ENCODE measurements at regions not wholly inside any gene's neighbourhood (a gene's known extent, or its start where the extent isn't known, plus 50 kb on each side); places are given as distances from the start of the nearest gene placed in this dataset.
A peak's percentile ranks its signal among the peaks of the same experiment; 100 is the strongest.

DNA sequence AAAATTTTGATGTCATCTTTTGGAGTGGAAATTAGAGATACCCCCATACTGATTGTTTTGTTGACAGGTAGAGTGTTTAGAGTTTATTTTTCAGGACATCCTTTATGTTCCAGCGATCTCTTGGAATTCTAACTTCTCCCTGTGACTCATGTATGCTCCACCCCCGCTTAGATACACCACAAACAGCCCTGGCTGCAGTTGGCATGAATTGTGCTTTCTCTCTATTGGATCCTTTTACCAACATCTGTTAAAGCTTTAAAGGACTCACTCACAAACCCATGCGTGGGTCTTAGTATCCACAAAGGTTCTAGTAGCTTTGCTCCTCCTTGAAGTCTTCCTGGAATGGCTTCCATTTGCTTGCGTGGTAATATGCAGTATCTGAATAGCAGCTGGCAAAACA is 409.5 kb upstream of the POU3F3 start:
- DNase-seq: no peak
- no peaks in the 10 kb centered on the region for H3K36me3 ChIP-seq
- intact Hi-C loops (cut with DNase I; ENCODE audit: low total_unique reads): no loop called here
- H3K27me3 ChIP-seq (replicated peaks in 1 of 7): no peaks in the 10 kb centered on the region
- WGBS, 5 donors: 83 to 88% (median 86%) methylated on average over 4 of the region's 4 CpGs
- TF ChIP-seq POLR2A (IDR thresholded peaks at IDR 0.05): no peak
- no peak for TF ChIP-seq POLR2AphosphoS5 (IDR thresholded peaks at IDR 0.05)
- TF ChIP-seq, protein P1, sequence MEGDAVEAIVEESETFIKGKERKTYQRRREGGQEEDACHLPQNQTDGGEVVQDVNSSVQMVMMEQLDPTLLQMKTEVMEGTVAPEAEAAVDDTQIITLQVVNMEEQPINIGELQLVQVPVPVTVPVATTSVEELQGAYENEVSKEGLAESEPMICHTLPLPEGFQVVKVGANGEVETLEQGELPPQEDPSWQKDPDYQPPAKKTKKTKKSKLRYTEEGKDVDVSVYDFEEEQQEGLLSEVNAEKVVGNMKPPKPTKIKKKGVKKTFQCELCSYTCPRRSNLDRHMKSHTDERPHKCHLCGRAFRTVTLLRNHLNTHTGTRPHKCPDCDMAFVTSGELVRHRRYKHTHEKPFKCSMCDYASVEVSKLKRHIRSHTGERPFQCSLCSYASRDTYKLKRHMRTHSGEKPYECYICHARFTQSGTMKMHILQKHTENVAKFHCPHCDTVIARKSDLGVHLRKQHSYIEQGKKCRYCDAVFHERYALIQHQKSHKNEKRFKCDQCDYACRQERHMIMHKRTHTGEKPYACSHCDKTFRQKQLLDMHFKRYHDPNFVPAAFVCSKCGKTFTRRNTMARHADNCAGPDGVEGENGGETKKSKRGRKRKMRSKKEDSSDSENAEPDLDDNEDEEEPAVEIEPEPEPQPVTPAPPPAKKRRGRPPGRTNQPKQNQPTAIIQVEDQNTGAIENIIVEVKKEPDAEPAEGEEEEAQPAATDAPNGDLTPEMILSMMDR (IDR thresholded peaks at IDR 0.05 in 8 of 11, conservative IDR thresholded peaks at IDR 0.05 in 3 of 11): no peak
- H3K4me1 ChIP-seq: no peaks in the 10 kb centered on the region
- H3K4me3 ChIP-seq: no peak overlapping the region
- H3K9me3 ChIP-seq: no peaks in the 10 kb centered on the region
- H3K27ac ChIP-seq: no peak overlapping the region

DNA sequence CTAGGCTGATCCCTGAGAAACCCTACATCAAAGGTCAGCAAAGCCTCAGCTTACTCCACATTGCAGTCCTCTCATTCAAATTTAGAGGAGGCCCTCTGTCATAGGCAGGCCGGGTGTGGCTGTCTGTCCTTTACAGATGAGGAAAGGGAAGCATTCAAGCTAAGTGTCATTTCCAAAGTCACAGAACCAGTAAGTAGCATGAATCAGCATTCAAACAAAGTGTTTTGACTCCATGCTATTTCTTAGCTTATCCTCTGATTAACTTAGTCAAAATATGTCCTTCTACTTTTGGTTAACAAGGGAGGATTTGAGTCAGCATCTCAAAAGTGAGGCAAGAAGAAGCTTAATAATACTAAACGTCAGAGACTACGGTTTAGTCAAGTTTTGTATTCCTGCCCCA is 409.0 kb upstream of the POU3F3 start:
- Histone ChIP-seq H3K36me3 (no peaks in the 10 kb centered on the region), H3K9me3 (no peaks in the 10 kb centered on the region), H3K4me3 (no peak overlapping the region), H3K4me1 (no peaks in the 10 kb centered on the region), H3K27ac (no peak overlapping the region), H3K27me3 (replicated peaks in 1 of 7) (no peaks in the 10 kb centered on the region)
- TF ChIP-seq, protein P1 (IDR thresholded peaks at IDR 0.05 in 8 of 11, conservative IDR thresholded peaks at IDR 0.05 in 3 of 11): no peak
- no peak for TF ChIP-seq POLR2A (IDR thresholded peaks at IDR 0.05)
- TF ChIP-seq POLR2AphosphoS5 (IDR thresholded peaks at IDR 0.05): no peak
- intact Hi-C loops (cut with DNase I; ENCODE audit: low total_unique reads): no loop called here
- WGBS, 5 donors: 58 to 82% (median 68%) methylated on average over 3 of the region's 3 CpGs
- DNase-seq: no peak

DNA sequence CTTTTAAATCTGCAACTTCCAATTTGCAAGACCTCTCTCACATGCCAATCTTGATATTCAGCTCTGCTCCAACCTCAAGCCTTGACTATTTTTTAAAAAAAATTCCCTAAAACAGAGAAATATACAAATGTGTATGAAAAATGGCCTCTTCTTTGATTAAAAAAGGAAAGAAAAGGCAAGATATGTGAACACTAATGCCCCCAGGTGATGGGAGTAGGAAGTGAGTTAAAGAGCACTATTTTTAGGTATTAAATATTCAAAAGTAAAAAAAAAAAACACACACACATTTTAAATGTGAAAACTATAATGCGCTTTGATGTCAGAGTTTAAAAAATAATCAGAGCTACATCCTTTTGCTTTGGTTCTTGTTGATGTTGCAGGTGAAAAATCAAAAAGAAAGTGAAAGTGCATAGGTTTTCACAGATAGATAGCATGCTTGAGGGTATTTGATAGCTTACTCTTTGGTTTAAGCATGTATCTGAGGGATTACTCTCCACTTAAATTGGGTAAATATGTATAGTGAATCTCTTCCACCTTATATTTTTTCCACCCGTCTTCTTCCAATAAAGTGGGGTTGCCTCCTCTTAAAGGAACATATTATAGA is 406.0 kb upstream of the POU3F3 start:
- no peak overlapping the region for H3K27ac ChIP-seq
- 68 to 89% (median 81%) methylated on average over 2 of the region's 2 CpGs for WGBS, 5 donors
- TF ChIP-seq, protein P1 (IDR thresholded peaks at IDR 0.05 in 8 of 11, conservative IDR thresholded peaks at IDR 0.05 in 3 of 11): no peak
- TF ChIP-seq POLR2A (IDR thresholded peaks at IDR 0.05): no peak

DNA sequence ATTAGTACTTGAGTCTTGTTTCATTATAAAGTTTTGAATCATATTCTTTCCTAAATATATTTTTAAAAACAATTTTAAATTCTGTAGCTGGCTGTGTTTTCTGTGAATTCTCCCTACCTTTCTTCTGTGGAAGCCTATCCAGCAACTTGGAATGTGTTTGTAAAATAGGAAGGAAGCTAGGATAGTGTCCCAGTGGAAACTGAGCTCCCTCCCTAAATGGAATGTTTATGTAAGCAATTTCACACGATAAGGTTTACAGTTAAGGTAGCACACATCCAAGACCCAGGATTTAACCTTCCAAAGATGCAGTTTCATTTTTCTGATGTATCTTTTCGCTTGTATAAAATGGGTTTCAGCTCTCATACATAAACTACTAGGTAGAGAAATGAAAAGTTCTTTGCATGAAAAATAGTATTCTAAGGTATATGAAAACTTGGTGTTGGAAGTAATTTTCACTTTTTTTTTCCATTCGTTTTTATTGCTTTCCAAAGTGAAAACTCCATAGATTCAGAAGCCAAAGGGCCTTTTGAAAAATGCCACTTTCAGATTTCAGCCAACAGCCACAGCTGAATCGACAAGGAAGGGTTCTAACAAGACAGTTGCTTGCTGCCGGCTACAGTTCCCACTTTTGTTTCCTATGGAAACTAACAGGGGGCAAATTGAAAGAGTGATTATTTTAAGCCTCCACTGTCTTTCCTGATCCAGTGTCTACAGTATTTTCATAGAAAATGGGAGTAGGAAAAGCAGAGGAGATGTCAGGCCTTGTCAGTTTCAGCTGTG is 405.1 kb upstream of the POU3F3 start:
- no peaks in the 10 kb centered on the region for H3K27me3 ChIP-seq (replicated peaks in 1 of 7)
- no peak for TF ChIP-seq POLR2AphosphoS5 (IDR thresholded peaks at IDR 0.05)
- TF ChIP-seq POLR2A (IDR thresholded peaks at IDR 0.05): no peak
- TF ChIP-seq, protein P1 (IDR thresholded peaks at IDR 0.05 in 8 of 11, conservative IDR thresholded peaks at IDR 0.05 in 3 of 11): no peak
- no peak for DNase-seq
- H3K36me3 ChIP-seq: no peaks in the 10 kb centered on the region
- H3K4me1 ChIP-seq: no peaks in the 10 kb centered on the region
- intact Hi-C loops (cut with DNase I; ENCODE audit: low total_unique reads): no loop called here
- H3K27ac ChIP-seq: no peak overlapping the region
- H3K9me3 ChIP-seq: peaks cover 0 to 4% (median 0%) of the 10 kb centered on the region in 8 donors
- no peak overlapping the region for H3K4me3 ChIP-seq
- 40 to 50% (median 42%) methylated on average over 5 of the region's 5 CpGs for WGBS, 5 donors

More for the DNA sequence above, 406.0 kb upstream of the POU3F3 start:
- Histone ChIP-seq H3K9me3 (no peaks in the 10 kb centered on the region), H3K4me3 (peak overlapping the region in 1 of 8 donors; percentile 24), H3K4me1 (no peaks in the 10 kb centered on the region), H3K27me3 (replicated peaks in 1 of 7) (no peaks in the 10 kb centered on the region), H3K36me3 (no peaks in the 10 kb centered on the region)
- intact Hi-C loops (cut with DNase I; ENCODE audit: low total_unique reads): no loop called here
- no peak for DNase-seq

Data from spleen (tissue), 11 donors.